ENCODE measurements at regions not wholly inside any gene's neighbourhood (a gene's known extent, or its start where the extent isn't known, plus 50 kb on each side); places are given as distances from the start of the nearest gene placed in this dataset.

- TF ChIP-seq CTCF (IDR thresholded peaks at IDR 0.05) = no peak
Measured at GRCh38 chr1:91173346-91173890, 151.6 kb upstream of the ZNF644 start.

GRCh38 chr1:91172541-91172940, 150.7 kb upstream of the ZNF644 start:
- no peak for TF ChIP-seq CTCF (IDR thresholded peaks at IDR 0.05)

- no peak for TF ChIP-seq CTCF (IDR thresholded peaks at IDR 0.05)
Measured at GRCh38 chr1:91171898-91172297, 150.1 kb upstream of the ZNF644 start.

GRCh38 chr1:91170571-91170970, 148.7 kb upstream of the ZNF644 start:
- no peak for TF ChIP-seq CTCF (IDR thresholded peaks at IDR 0.05)

GRCh38 chr1:91166106-91166712, 144.4 kb upstream of the ZNF644 start:
- TF ChIP-seq CTCF (IDR thresholded peaks at IDR 0.05) = peak; percentile 88

GRCh38 chr1:91165033-91165654, 143.3 kb upstream of the ZNF644 start:
- peak; percentile 95 for TF ChIP-seq CTCF (IDR thresholded peaks at IDR 0.05)

- no peak for TF ChIP-seq CTCF (IDR thresholded peaks at IDR 0.05)
Measured at GRCh38 chr1:91162613-91163012, 140.8 kb upstream of the ZNF644 start.
